ENCODE measurements at regions not wholly inside any gene's neighbourhood (a gene's known extent, or its start where the extent isn't known, plus 50 kb on each side); places are given as distances from the start of the nearest gene placed in this dataset.

DNA sequence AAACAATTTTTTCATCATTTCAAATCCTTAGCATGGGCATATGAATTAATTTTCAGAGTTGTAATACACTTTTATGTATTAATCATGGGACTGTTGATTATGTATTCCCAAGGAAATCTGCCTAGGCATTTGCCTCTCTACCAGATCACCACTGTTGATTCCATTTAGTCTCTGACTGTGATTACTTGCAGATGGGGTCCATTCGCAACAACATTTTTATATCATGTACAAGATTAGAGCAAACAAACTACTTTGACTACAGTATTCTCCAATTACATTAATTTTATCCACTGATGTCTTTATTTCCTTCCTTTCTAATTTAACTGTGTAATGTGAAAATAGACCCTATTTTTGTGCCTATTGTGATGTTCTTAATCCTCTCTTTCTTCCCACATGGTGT is 831.4 kb upstream of the SLC35B3 start:
- TF ChIP-seq MED1 (CRISPR knock-in tag; IDR thresholded peaks at IDR 0.05) (no peak), CREM (IDR thresholded peaks at IDR 0.05) (no peak), CREM (CRISPR knock-in tag; IDR thresholded peaks at IDR 0.05) (no peak), KDM5B (CRISPR knock-in tag; IDR thresholded peaks at IDR 0.05; ENCODE audit: borderline replicate concordance) (no peak), ZNF530 (CRISPR knock-in tag; IDR thresholded peaks at IDR 0.05; ENCODE audit: low read depth) (no peak), ZNF484 (CRISPR knock-in tag; IDR thresholded peaks at IDR 0.05; ENCODE audit: borderline replicate concordance, low read depth) (no peak), KAT2B (IDR thresholded peaks at IDR 0.05; ENCODE audit: borderline replicate concordance, low read depth, low read length) (no peak), RFX5 (IDR thresholded peaks at IDR 0.05; ENCODE audit: low read depth, low read length) (no peak), EP300 (IDR thresholded peaks at IDR 0.05; ENCODE audit: low read depth in 2 of 2, low read length in 2 of 2) (no peak), EP300 (CRISPR knock-in tag; IDR thresholded peaks at IDR 0.05; ENCODE audit: borderline replicate concordance) (no peak), NFYC (CRISPR knock-in tag; IDR thresholded peaks at IDR 0.05) (no peak), ZNF441 (CRISPR knock-in tag; IDR thresholded peaks at IDR 0.05; ENCODE audit: borderline replicate concordance) (no peak), ZNF777 (CRISPR knock-in tag; IDR thresholded peaks at IDR 0.05) (no peak)
- TF ChIP-seq, protein P1, sequence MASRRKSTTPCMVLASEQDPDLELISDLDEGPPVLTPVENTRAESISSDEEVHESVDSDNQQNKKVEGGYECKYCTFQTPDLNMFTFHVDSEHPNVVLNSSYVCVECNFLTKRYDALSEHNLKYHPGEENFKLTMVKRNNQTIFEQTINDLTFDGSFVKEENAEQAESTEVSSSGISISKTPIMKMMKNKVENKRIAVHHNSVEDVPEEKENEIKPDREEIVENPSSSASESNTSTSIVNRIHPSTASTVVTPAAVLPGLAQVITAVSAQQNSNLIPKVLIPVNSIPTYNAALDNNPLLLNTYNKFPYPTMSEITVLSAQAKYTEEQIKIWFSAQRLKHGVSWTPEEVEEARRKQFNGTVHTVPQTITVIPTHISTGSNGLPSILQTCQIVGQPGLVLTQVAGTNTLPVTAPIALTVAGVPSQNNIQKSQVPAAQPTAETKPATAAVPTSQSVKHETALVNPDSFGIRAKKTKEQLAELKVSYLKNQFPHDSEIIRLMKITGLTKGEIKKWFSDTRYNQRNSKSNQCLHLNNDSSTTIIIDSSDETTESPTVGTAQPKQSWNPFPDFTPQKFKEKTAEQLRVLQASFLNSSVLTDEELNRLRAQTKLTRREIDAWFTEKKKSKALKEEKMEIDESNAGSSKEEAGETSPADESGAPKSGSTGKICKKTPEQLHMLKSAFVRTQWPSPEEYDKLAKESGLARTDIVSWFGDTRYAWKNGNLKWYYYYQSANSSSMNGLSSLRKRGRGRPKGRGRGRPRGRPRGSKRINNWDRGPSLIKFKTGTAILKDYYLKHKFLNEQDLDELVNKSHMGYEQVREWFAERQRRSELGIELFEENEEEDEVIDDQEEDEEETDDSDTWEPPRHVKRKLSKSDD (CRISPR knock-in tag; IDR thresholded peaks at IDR 0.05; ENCODE audit: low read depth), result no peak
- TF ChIP-seq, protein P2, sequence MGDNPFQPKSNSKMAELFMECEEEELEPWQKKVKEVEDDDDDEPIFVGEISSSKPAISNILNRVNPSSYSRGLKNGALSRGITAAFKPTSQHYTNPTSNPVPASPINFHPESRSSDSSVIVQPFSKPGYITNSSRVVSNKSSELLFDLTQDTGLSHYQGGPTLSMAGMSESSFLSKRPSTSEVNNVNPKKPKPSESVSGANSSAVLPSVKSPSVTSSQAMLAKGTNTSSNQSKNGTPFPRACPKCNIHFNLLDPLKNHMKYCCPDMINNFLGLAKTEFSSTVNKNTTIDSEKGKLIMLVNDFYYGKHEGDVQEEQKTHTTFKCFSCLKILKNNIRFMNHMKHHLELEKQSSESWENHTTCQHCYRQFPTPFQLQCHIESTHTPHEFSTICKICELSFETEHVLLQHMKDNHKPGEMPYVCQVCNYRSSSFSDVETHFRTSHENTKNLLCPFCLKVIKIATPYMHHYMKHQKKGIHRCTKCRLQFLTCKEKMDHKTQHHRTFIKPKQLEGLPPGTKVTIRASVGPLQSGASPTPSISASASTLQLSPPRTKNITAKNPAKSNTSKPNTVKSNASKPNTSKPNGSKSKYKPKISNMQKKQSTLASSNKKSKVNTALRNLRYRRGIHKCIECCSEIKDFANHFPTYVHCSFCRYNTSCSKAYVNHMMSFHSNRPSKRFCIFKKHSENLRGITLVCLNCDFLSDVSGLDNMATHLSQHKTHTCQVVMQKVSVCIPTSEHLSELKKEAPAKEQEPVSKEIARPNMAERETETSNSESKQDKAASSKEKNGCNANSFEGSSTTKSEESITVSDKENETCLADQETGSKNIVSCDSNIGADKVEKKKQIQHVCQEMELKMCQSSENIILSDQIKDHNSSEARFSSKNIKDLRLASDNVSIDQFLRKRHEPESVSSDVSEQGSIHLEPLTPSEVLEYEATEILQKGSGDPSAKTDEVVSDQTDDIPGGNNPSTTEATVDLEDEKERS (CRISPR knock-in tag; IDR thresholded peaks at IDR 0.05), result no peak

All from HepG2 (cell line).